HEK293 (cell line): ENCODE measurements at regions not wholly inside any gene's neighbourhood (a gene's known extent, or its start where the extent isn't known, plus 50 kb on each side); places are given as distances from the start of the nearest gene placed in this dataset.

ENCODE experiments used
- CTCF ChIA-PET: fragments of 350-600 bp; formaldehyde crosslinking; extraction: SDS; loops from one replicate; lab custom pipeline; 2021; ENCODE audit warnings: antibody characterized with exemption; lab: Yijun Ruan, JAX
- POLR2A ChIA-PET: fragments of 300-600 bp; formaldehyde crosslinking; extraction: SDS; loops from one replicate; lab custom pipeline; 2020; ENCODE audit warnings: antibody characterized with exemption, inconsistent platforms; lab: Yijun Ruan, JAX
- H3K27ac ChIP-seq: fragments of 200-500 bp; sonication (Bioruptor generic); 2 replicates; pipeline ENCODE4 v1.5.1; 2014; ENCODE audit warnings: low read depth, low read length, control low read depth, inconsistent platforms; ENCODE audit errors: extremely low read depth
- H3K36me3 ChIP-seq, 2 experiments: fragments of 200-500 bp in 1 of 2; sonication (Bioruptor generic) in 1 of 2; 1 replicate in 1 of 2; 2 replicates in 1 of 2; pipeline ENCODE4 v1.5.1; 2014 to 2017; ENCODE audit warnings: inconsistent platforms in 2 of 2, low read length in 2 of 2; ENCODE audit not compliant: control insufficient read depth in 2 of 2, insufficient read depth in 1 of 2
- H3K4me1 ChIP-seq: fragments of 200-500 bp; sonication (Bioruptor generic); 2 replicates; pipeline ENCODE4 v1.5.1; 2014; ENCODE audit warnings: mild to moderate bottlenecking, low read length, inconsistent platforms; ENCODE audit not compliant: control insufficient read depth, insufficient read depth
- H3K4me3 ChIP-seq: 2 replicates; pipeline ENCODE4 v1.5.1; 2011; ENCODE audit warnings: low read depth, mild to moderate bottlenecking, control low read depth, low read length, moderate library complexity
- H3K9me3 ChIP-seq: fragments of 200-500 bp; sonication (Bioruptor generic); 2 replicates; pipeline ENCODE4 v1.5.1; 2014; ENCODE audit warnings: low read depth, low read length, inconsistent platforms; ENCODE audit not compliant: control insufficient read depth, insufficient read depth
- BCL11B ChIP-seq: fragments of 450-650 bp; formaldehyde crosslinking; IDR thresholded peaks from 2 replicates; pipeline ENCODE4 v1.5.1; 2016; ENCODE audit warnings: low read depth, missing biosample characterization, missing genetic modification characterization
- BCL6B ChIP-seq: fragments of 450-650 bp; formaldehyde crosslinking; IDR thresholded peaks from 2 replicates; pipeline ENCODE4 v1.5.1; 2017; ENCODE audit warnings: missing biosample characterization, missing genetic modification characterization
- EGR2 ChIP-seq: fragments of 450-650 bp; formaldehyde crosslinking; IDR thresholded peaks from 2 replicates; pipeline ENCODE4 v1.5.1; 2016; ENCODE audit warnings: low read depth, missing biosample characterization, missing genetic modification characterization
- KLF10 ChIP-seq: fragments of 450-650 bp; IDR thresholded peaks from 2 replicates; pipeline ENCODE4 v1.5.1; 2018; ENCODE audit warnings: missing biosample characterization, mild to moderate bottlenecking, missing genetic modification characterization
- KLF16 ChIP-seq: fragments of 450-650 bp; formaldehyde crosslinking; IDR thresholded peaks from 2 replicates; pipeline ENCODE4 v1.5.1; 2017; ENCODE audit warnings: missing biosample characterization, missing genetic modification characterization
- KLF7 ChIP-seq: fragments of 450-650 bp; formaldehyde crosslinking; IDR thresholded peaks from 2 replicates; pipeline ENCODE4 v1.5.1; 2016; ENCODE audit warnings: missing biosample characterization, missing genetic modification characterization, borderline replicate concordance
- MYNN ChIP-seq: fragments of 450-650 bp; formaldehyde crosslinking; IDR thresholded peaks from 2 replicates; pipeline ENCODE4 v1.5.1; 2016; ENCODE audit warnings: missing biosample characterization, missing genetic modification characterization, borderline replicate concordance
- PRDM1 ChIP-seq: fragments of 450-650 bp; formaldehyde crosslinking; IDR thresholded peaks from 2 replicates; pipeline ENCODE4; 2016; ENCODE audit warnings: missing biosample characterization, missing genetic modification characterization
- ZBTB21 ChIP-seq: fragments of 450-650 bp; formaldehyde crosslinking; IDR thresholded peaks from 2 replicates; pipeline ENCODE4 v1.5.1; 2017; ENCODE audit warnings: missing biosample characterization, missing genetic modification characterization
- ZEB2 ChIP-seq: fragments of 450-650 bp; formaldehyde crosslinking; IDR thresholded peaks from 2 replicates; pipeline ENCODE4 v1.5.1; 2016; ENCODE audit warnings: missing biosample characterization, missing genetic modification characterization
- ZFP3 ChIP-seq: fragments of 450-650 bp; formaldehyde crosslinking; IDR thresholded peaks from 2 replicates; pipeline ENCODE4 v1.5.1; 2016; ENCODE audit warnings: low read depth, missing biosample characterization, missing genetic modification characterization
- ZNF121 ChIP-seq: fragments of 450-650 bp; formaldehyde crosslinking; IDR thresholded peaks from 2 replicates; pipeline ENCODE4 v1.5.1; 2016; ENCODE audit warnings: missing biosample characterization, missing genetic modification characterization
- ZNF146 ChIP-seq: fragments of 450-650 bp; formaldehyde crosslinking; IDR thresholded peaks from 2 replicates; pipeline ENCODE4 v1.5.1; 2016; ENCODE audit warnings: missing biosample characterization, missing genetic modification characterization
- ZNF169 ChIP-seq: fragments of 450-650 bp; formaldehyde crosslinking; IDR thresholded peaks from 2 replicates; pipeline ENCODE4 v1.5.1; 2016; ENCODE audit warnings: missing biosample characterization, missing genetic modification characterization
- ZNF174 ChIP-seq: fragments of 450-650 bp; formaldehyde crosslinking; IDR thresholded peaks from 2 replicates; pipeline ENCODE4 v1.5.0; 2017; ENCODE audit warnings: missing biosample characterization, mild to moderate bottlenecking, missing genetic modification characterization
- ZNF362 ChIP-seq: fragments of 450-650 bp; formaldehyde crosslinking; IDR thresholded peaks from 2 replicates; pipeline ENCODE4 v1.5.1; 2016; ENCODE audit warnings: missing biosample characterization, missing genetic modification characterization
- ZNF423 ChIP-seq: fragments of 450-650 bp; formaldehyde crosslinking; IDR thresholded peaks from 2 replicates; pipeline ENCODE4 v1.5.1; 2016; ENCODE audit warnings: missing biosample characterization, missing genetic modification characterization
- ZNF510 ChIP-seq: fragments of 450-650 bp; formaldehyde crosslinking; IDR thresholded peaks from 2 replicates; pipeline ENCODE4 v1.5.1; 2018; ENCODE audit warnings: mild to moderate bottlenecking, missing genetic modification characterization, missing biosample characterization; ENCODE audit not compliant: insufficient replicate concordance
- ZNF549 ChIP-seq: fragments of 450-650 bp; IDR thresholded peaks from 2 replicates; pipeline ENCODE4 v1.5.1; 2018; ENCODE audit warnings: missing biosample characterization, missing genetic modification characterization, mild to moderate bottlenecking, inconsistent platforms, moderate library complexity
- ZNF558 ChIP-seq: fragments of 450-650 bp; formaldehyde crosslinking; IDR thresholded peaks from 2 replicates; pipeline ENCODE4 v1.5.1; 2016; ENCODE audit warnings: missing biosample characterization, missing genetic modification characterization
- ZNF670 ChIP-seq: fragments of 450-650 bp; formaldehyde crosslinking; IDR thresholded peaks from 2 replicates; pipeline ENCODE4 v1.5.1; 2016; ENCODE audit warnings: missing biosample characterization, missing genetic modification characterization, low read depth
- ZNF747 ChIP-seq: fragments of 450-650 bp; formaldehyde crosslinking; IDR thresholded peaks from 2 replicates; pipeline ENCODE4 v1.5.1; 2016; ENCODE audit warnings: missing biosample characterization, missing genetic modification characterization
- ZNF843 ChIP-seq: fragments of 450-650 bp; formaldehyde crosslinking; IDR thresholded peaks from 2 replicates; pipeline ENCODE4 v1.5.1; 2016; ENCODE audit warnings: missing biosample characterization, missing genetic modification characterization
- ZXDB ChIP-seq: fragments of 450-650 bp; formaldehyde crosslinking; IDR thresholded peaks from 2 replicates; pipeline ENCODE4 v1.5.1; 2016; ENCODE audit warnings: missing biosample characterization, missing genetic modification characterization

GRCh38 chr18:78716581-78716980 lies 263.0 kb upstream of the SALL3 start (continued):
- no peak for TF ChIP-seq BCL6B (tag by site-specific recombination)

GRCh38 chr18:78717051-78717765 lies 262.4 kb upstream of the SALL3 start:
- H3K27ac ChIP-seq = no peak overlapping the region
- ChIA-PET CTCF (interaction anchor here (0.6 kb wide), 1 partner anchor 59 kb away, joined by 4 read pairs; no protein-coding TSS in a partner anchor), POLR2A (no interaction called here)
- no peak for TF ChIP-seq ZNF670 (tag by site-specific recombination)
- no peak for TF ChIP-seq BCL11B (tag by site-specific recombination)
- no peak for TF ChIP-seq ZNF169 (tag by site-specific recombination)
- TF ChIP-seq ZNF747 (tag by site-specific recombination) = no peak
- no peak for TF ChIP-seq ZNF121 (tag by site-specific recombination)
- TF ChIP-seq EGR2 (tag by site-specific recombination) = no peak
- no peak for TF ChIP-seq PRDM1 (tag by site-specific recombination)
- TF ChIP-seq ZNF558 (tag by site-specific recombination) = no peak
- no peak for TF ChIP-seq ZXDB
- TF ChIP-seq ZNF423 (tag by site-specific recombination) = no peak
- no peak for TF ChIP-seq KLF16 (tag by site-specific recombination)
- no peak for TF ChIP-seq ZNF362 (tag by site-specific recombination)
- TF ChIP-seq KLF10 (tag by site-specific recombination) = no peak
- TF ChIP-seq ZFP3 (tag by site-specific recombination) = no peak
- H3K4me3 ChIP-seq = no peak overlapping the region
- H3K36me3 ChIP-seq = no peaks in the 10 kb centered on the region
- H3K9me3 ChIP-seq = no peaks in the 10 kb centered on the region
- no peaks in the 10 kb centered on the region for H3K4me1 ChIP-seq

- Histone ChIP-seq H3K4me1 (no peaks in the 10 kb centered on the region), H3K4me3 (no peak overlapping the region), H3K9me3 (no peaks in the 10 kb centered on the region), H3K27ac (no peak overlapping the region), H3K36me3 (no peaks in the 10 kb centered on the region)
- no peak for TF ChIP-seq ZBTB21
- TF ChIP-seq ZNF174 (tag by site-specific recombination) = no peak
- no peak for TF ChIP-seq MYNN (tag by site-specific recombination)
- TF ChIP-seq ZNF510 (tag by site-specific recombination) = no peak
- TF ChIP-seq ZNF843 (tag by site-specific recombination) = no peak
- TF ChIP-seq ZNF549 = no peak
- TF ChIP-seq KLF7 = no peak
- TF ChIP-seq ZEB2 = no peak
- no peak for TF ChIP-seq ZNF146
- ChIA-PET POLR2A (no interaction called here), CTCF (no interaction called here)
Measured at GRCh38 chr18:78717766-78718150, 261.9 kb upstream of the SALL3 start.
